K562 (cell line): ENCODE measurements at regions not wholly inside any gene's neighbourhood (a gene's known extent, or its start where the extent isn't known, plus 50 kb on each side); places are given as distances from the start of the nearest gene placed in this dataset.
A peak's percentile ranks its signal among the peaks of the same experiment; 100 is the strongest.

Experiments
- ATAC-seq: fragments of 200-7000 bp; cut with Tn5 transposase; 3 replicates; pipeline ENCODE4 v1.9.1; 2020; ENCODE audit warnings: moderate library complexity
- BruUV-seq: library from RNA; stranded (reverse); fragments of 400-500 nt; replicated peaks from 2 replicates; lab custom pipeline; 2021; lab: Mats Ljungman, UMichigan
- CTCF ChIA-PET: fragments of 300-600 bp; formaldehyde crosslinking; extraction: SDS; loops from one replicate; lab custom pipeline; 2021; ENCODE audit warnings: low intra/inter-chr PET ratio; lab: Yijun Ruan, JAX
- POLR2A ChIA-PET: fragments of 300-600, 350-650 bp; sonication (Branson Sonifier 250); formaldehyde crosslinking; extraction: SDS; loops from one replicate; lab custom pipeline; 2021; ENCODE audit warnings: antibody characterized with exemption, inconsistent platforms; lab: Yijun Ruan, JAX
- DNase-seq, 4 experiments: peaks; one replicate each; pipeline versions ENCODE4 v3.0.0 to v3.0.0-alpha.2; 2011 to 2018; ENCODE audit warnings: low spot score in 3 of 4, mixed read lengths in 3 of 4; ENCODE audit errors: extremely low read depth in 1 of 4
- FAIRE-seq: peaks from 2 replicates; lab custom pipeline; 2011; peaks lifted over from hg19 to GRCh38; lab: Jason Lieb, UNC
- H2AFZ ChIP-seq: 2 replicates; pipeline ENCODE4 v1.6.0; 2011; ENCODE audit warnings: low read depth, low read length, control low read depth, inconsistent platforms
- H3K27ac ChIP-seq: fragments of 200-600 bp; 3 replicates; pipeline ENCODE4 v1.8.0; 2011; ENCODE audit warnings: low read depth, mild to moderate bottlenecking, control low read depth, inconsistent platforms, low read length, moderate library complexity, mixed read lengths; ENCODE audit errors: extremely low read depth
- H3K27me3 ChIP-seq, 2 experiments: fragments of 300-600 bp in 1 of 2; 2 replicates in 1 of 2; 3 replicates in 1 of 2; pipeline versions ENCODE4 v1.6.0 to v1.8.0; 2011; ENCODE audit warnings: inconsistent platforms in 2 of 2, low read length in 2 of 2, mild to moderate bottlenecking in 1 of 2, mixed read lengths in 1 of 2, moderate library complexity in 1 of 2; ENCODE audit not compliant: control insufficient read depth in 2 of 2, insufficient read depth in 2 of 2
- H3K36me3 ChIP-seq: fragments of 300-600 bp; 3 replicates; pipeline ENCODE4 v1.8.0; 2011; ENCODE audit warnings: mild to moderate bottlenecking, low read length, inconsistent platforms; ENCODE audit not compliant: control insufficient read depth, insufficient read depth
- H3K4me1 ChIP-seq, 2 experiments: fragments of 200-600 bp in 1 of 2; replicated peaks in 1 of 2; 2 replicates in 1 of 2; 3 replicates in 1 of 2; pipeline versions ENCODE4 v1.5.1 to v1.8.0; 2011; ENCODE audit warnings: inconsistent platforms in 2 of 2, low read length in 2 of 2, mild to moderate bottlenecking in 1 of 2, mixed read lengths in 1 of 2, moderate library complexity in 1 of 2; ENCODE audit not compliant: control insufficient read depth in 2 of 2, insufficient read depth in 2 of 2
- H3K4me2 ChIP-seq: 2 replicates; pipeline ENCODE4 v1.6.1; 2011; ENCODE audit warnings: low read length, control low read depth, inconsistent platforms, mixed read lengths; ENCODE audit not compliant: insufficient read depth
- H3K4me3 ChIP-seq: fragments of 200-600 bp; sonication (generic), shearing (Covaris generic); 2 replicates; pipeline ENCODE4 v1.5.1; 2016; ENCODE audit warnings: control low read depth, inconsistent platforms
- H3K79me2 ChIP-seq: fragments of 200-600 bp; 3 replicates; pipeline ENCODE4 v1.8.0; 2011; ENCODE audit warnings: low read length, inconsistent platforms; ENCODE audit not compliant: control insufficient read depth, insufficient read depth
- H3K9ac ChIP-seq, 2 experiments: 2 replicates each; pipeline versions ENCODE4 v1.6.0 to v1.6.1; 2011; ENCODE audit warnings: low read depth in 2 of 2, low read length in 2 of 2, control low read depth in 1 of 2, inconsistent platforms in 1 of 2, mild to moderate bottlenecking in 1 of 2, mixed read lengths in 1 of 2; ENCODE audit not compliant: insufficient read depth in 1 of 2
- H3K9me1 ChIP-seq: one replicate; pipeline ENCODE4 v1.6.0; 2011; ENCODE audit warnings: inconsistent platforms, mild to moderate bottlenecking, low read length, moderate library complexity; ENCODE audit not compliant: control insufficient read depth, insufficient read depth
- H3K9me3 ChIP-seq: replicated peaks from 2 replicates; pipeline ENCODE4 v1.5.1; 2011; ENCODE audit warnings: low read depth, low read length, inconsistent platforms; ENCODE audit not compliant: control insufficient read depth, insufficient read depth
- H4K20me1 ChIP-seq: replicated peaks from 2 replicates; pipeline ENCODE4 v1.6.1; 2011; ENCODE audit warnings: low read length, inconsistent platforms, mixed read lengths; ENCODE audit not compliant: control insufficient read depth, insufficient read depth
- ADNP ChIP-seq: fragments of 200-800 bp; sonication (Bioruptor generic); IDR thresholded peaks from 2 replicates; pipeline ENCODE4 v1.6.1; 2016; ENCODE audit warnings: missing genetic modification characterization, missing compliant biosample characterization
- ARID1B ChIP-seq: fragments of 450-650 bp; IDR thresholded peaks from 2 replicates; pipeline ENCODE4 v1.6.1; 2016; ENCODE audit warnings: antibody characterized with exemption, mild to moderate bottlenecking, inconsistent platforms
- BCL6 ChIP-seq: fragments of 250-450 bp; sonication (Bioruptor Pico); IDR thresholded peaks from 2 replicates; pipeline ENCODE4 v1.4.0; 2020
- CBFA2T3 ChIP-seq: fragments of 450-650 bp; IDR thresholded peaks from 2 replicates; pipeline ENCODE4 v1.6.1; 2017
- IRF2 ChIP-seq: sonication (generic); formaldehyde crosslinking; IDR thresholded peaks from 2 replicates; pipeline ENCODE4 v1.8.1; 2022; ENCODE audit warnings: mild to moderate bottlenecking, missing genetic modification reagents
- MBD2 ChIP-seq: sonication (generic); IDR thresholded peaks from 2 replicates; pipeline ENCODE4 v1.6.1; 2016; ENCODE audit warnings: low read depth, borderline replicate concordance
- NFE2 ChIP-seq: IDR thresholded peaks from 2 replicates; pipeline ENCODE4 v1.6.1; 2014; ENCODE audit warnings: antibody characterized with exemption, low read depth
- SOX6 ChIP-seq: fragments of 450-650 bp; IDR thresholded peaks from 2 replicates; pipeline ENCODE4 v1.6.1; 2014; ENCODE audit warnings: mild to moderate bottlenecking
- TAL1 ChIP-seq: fragments of 450-650 bp; IDR thresholded peaks from 2 replicates; pipeline ENCODE4 v1.6.1; 2016; ENCODE audit warnings: mild to moderate bottlenecking
- TFE3 ChIP-seq: fragments of 450-650 bp; formaldehyde crosslinking; IDR thresholded peaks from 2 replicates; pipeline ENCODE4 v1.4.0; 2020; ENCODE audit warnings: mild to moderate bottlenecking, mixed read lengths
- ZNF584 ChIP-seq: fragments of 200-800 bp; sonication (Bioruptor generic); IDR thresholded peaks from 2 replicates; pipeline ENCODE4 v1.6.1; 2016; ENCODE audit warnings: low read depth, mild to moderate bottlenecking, missing genetic modification characterization, missing compliant biosample characterization
- WGBS: fragments of 100-300 bp; shearing (Covaris generic); methylation state at CpG from one replicate; pipeline ENCODE4 v1.1.6; 2016; ENCODE audit warnings: low coverage, mixed read lengths; ENCODE audit not compliant: insufficient coverage; ENCODE audit errors: missing lambda C conversion rate; 5-methylcytosine and 5-hydroxymethylcytosine counted together
- in situ Hi-C: fragments of 300-500 bp; cut with MboI; formaldehyde crosslinking; loops from 4 replicates; pipeline ENCODE4 v1.15.0; 2018; ENCODE audit warnings: inconsistent platforms, mixed read lengths
- intact Hi-C: fragments of 100-400 bp; cut with micrococcal nuclease; formaldehyde crosslinking; loops from 2 replicates; pipeline ENCODE4 v1.14.2; 2022

- H3K4me1 ChIP-seq, result no peaks in the 10 kb centered on the region
- CTCF ChIA-PET, result no interaction called here
- no peaks in the 10 kb centered on the region for H3K9me3 ChIP-seq
- H3K36me3 ChIP-seq, result no peaks in the 10 kb centered on the region
- H4K20me1 ChIP-seq, result no peaks in the 10 kb centered on the region
- H3K4me3 ChIP-seq, result no peak overlapping the region
- no peaks in the 10 kb centered on the region for H3K9me1 ChIP-seq
- in situ Hi-C loops (no loop called here), intact Hi-C loops (no loop called here)
- BruUV-seq, result no TSS peak
- no peak overlapping the region for H3K9ac ChIP-seq
- ATAC-seq (no peak), DNase-seq (no peak), FAIRE-seq (no peak)
- no peaks in the 10 kb centered on the region for H3K79me2 ChIP-seq
- no peak overlapping the region for H3K4me2 ChIP-seq
- POLR2A ChIA-PET, result no interaction called here
- no peak overlapping the region for H3K27ac ChIP-seq
- no peak for TF ChIP-seq BCL6 (CRISPR knock-in tag)
- TF ChIP-seq ZNF584 (CRISPR knock-in tag), result no peak
- TF ChIP-seq NFE2, result no peak
- no peaks in the 10 kb centered on the region for H3K27me3 ChIP-seq
- no peak overlapping the region for H2AFZ ChIP-seq
Measured at GRCh38 chr4:27602172-27602571, 741.5 kb downstream of the STIM2 start.

- H3K36me3 ChIP-seq, result no peaks in the 10 kb centered on the region
- no peaks in the 10 kb centered on the region for H3K27me3 ChIP-seq
- BruUV-seq, result no TSS peak
- H3K27ac ChIP-seq, result no peak overlapping the region
- intact Hi-C loops, result no loop called here
- no peak overlapping the region for H3K9ac ChIP-seq
- no peaks in the 10 kb centered on the region for H4K20me1 ChIP-seq
- TF ChIP-seq IRF2 (CRISPR knock-in tag) (no peak), MBD2 (no peak), SOX6 (peak; percentile 55; the same call in 1 of the 2 replicates), ARID1B (peak; percentile 36; the same call in 1 of the 2 replicates), CBFA2T3 (peak; percentile 16), TFE3 (CRISPR knock-in tag) (no peak), ADNP (tag) (0 out of 2 replicates have a peak, but pooled peaks have one; percentile 21), TAL1 (peak; percentile 15; the same call in 1 of the 2 replicates)
- TF ChIP-seq, all 486 proteins: peak for 5
- no peak for ATAC-seq
- FAIRE-seq, result no peak
- Histone ChIP-seq H2AFZ (no peak overlapping the region), H3K4me1 (no peaks in the 10 kb centered on the region), H3K9me1 (no peaks in the 10 kb centered on the region), H3K9me3 (no peaks in the 10 kb centered on the region), H3K4me2 (no peak overlapping the region), H3K4me3 (no peak overlapping the region), H3K79me2 (no peaks in the 10 kb centered on the region)
- in situ Hi-C loops, result no loop called here
- CTCF ChIA-PET, result no interaction called here
- 4% methylated on average over 3 of the region's 3 CpGs for WGBS
- DNase-seq, result no peak
- POLR2A ChIA-PET, result no interaction called here
Measured at GRCh38 chr4:27604692-27605091, 744.1 kb downstream of the STIM2 start.
